BLaER1 treated with 17β-estradiol and CSF1 and Interleukin-3, amounts not matched to agents 10 nM and 100 nM (cell line): ENCODE measurements at regions not wholly inside any gene's neighbourhood (a gene's known extent, or its start where the extent isn't known, plus 50 kb on each side); places are given as distances from the start of the nearest gene placed in this dataset.

Experiments
- H3K27ac ChIP-seq, 11 experiments: shearing (Covaris generic); formaldehyde crosslinking; 2 replicates each; pipeline ENCODE4 v1.8.1; 2022
- H3K27me3 ChIP-seq, 11 experiments: shearing (Covaris generic); formaldehyde crosslinking; 2 replicates each; pipeline ENCODE4 v1.8.1; 2022
- H3K36me3 ChIP-seq, 11 experiments: shearing (Covaris generic); formaldehyde crosslinking; 2 replicates each; pipeline ENCODE4 v1.8.1; 2022
- H3K4me1 ChIP-seq, 10 experiments: shearing (Covaris generic); formaldehyde crosslinking; 2 replicates each; pipeline ENCODE4 v1.8.1; 2022
- H3K4me2 ChIP-seq, 11 experiments: shearing (Covaris generic); formaldehyde crosslinking; 2 replicates each; pipeline ENCODE4 v1.8.1; 2022
- H3K4me3 ChIP-seq, 10 experiments: shearing (Covaris generic); formaldehyde crosslinking; 2 replicates each; pipeline ENCODE4 v1.8.1; 2022
- H3K9ac ChIP-seq, 11 experiments: shearing (Covaris generic); formaldehyde crosslinking; 2 replicates each; pipeline ENCODE4 v1.8.1; 2022
- H3K9me3 ChIP-seq, 11 experiments: shearing (Covaris generic); formaldehyde crosslinking; replicated peaks in 1 of 11; 2 replicates each; pipeline ENCODE4 v1.8.1; 2022
- H4K20me1 ChIP-seq, 11 experiments: shearing (Covaris generic); formaldehyde crosslinking; 2 replicates each; pipeline ENCODE4 v1.8.1; 2022
- Cebpa-rat ChIP-seq, 11 experiments: shearing (Covaris generic); IDR thresholded peaks; 2 replicates each; pipeline ENCODE4 v1.8.1; 2022

- no peak overlapping the region for H3K4me2 ChIP-seq
- peaks cover 11 to 20% (median 14%) of the 10 kb centered on the region in 11 experiments for H3K9me3 ChIP-seq
- no peak overlapping the region for H3K9ac ChIP-seq
- no peak for TF ChIP-seq Cebpa-rat (IDR thresholded peaks at IDR 0.05)
- H3K27ac ChIP-seq, result no peak overlapping the region
- H4K20me1 ChIP-seq, result no peaks in the 10 kb centered on the region
- H3K27me3 ChIP-seq, result peaks cover 0 to 41% (median 0%) of the 10 kb centered on the region in 11 experiments; a peak in 4 of 22 replicates
- H3K4me1 ChIP-seq, result no peaks in the 10 kb centered on the region
- no peak overlapping the region for H3K4me3 ChIP-seq
- H3K36me3 ChIP-seq, result no peaks in the 10 kb centered on the region
These were observed 800.8 kb upstream of the SALL3 start for GRCh38 chr18:78178812-78179211.

- no peaks in the 10 kb centered on the region for H3K4me1 ChIP-seq
- H3K36me3 ChIP-seq, result no peaks in the 10 kb centered on the region
- H3K27ac ChIP-seq, result no peak overlapping the region
- H4K20me1 ChIP-seq, result no peaks in the 10 kb centered on the region
- H3K27me3 ChIP-seq, result peaks cover 0 to 24% (median 0%) of the 10 kb centered on the region in 11 experiments; a peak in 4 of 22 replicates
- H3K4me2 ChIP-seq, result no peak overlapping the region
- H3K9ac ChIP-seq, result no peak overlapping the region
- H3K4me3 ChIP-seq, result no peak overlapping the region
- TF ChIP-seq Cebpa-rat (IDR thresholded peaks at IDR 0.05), result no peak
- peaks cover 22 to 32% (median 26%) of the 10 kb centered on the region in 11 experiments for H3K9me3 ChIP-seq
These were observed 798.9 kb upstream of the SALL3 start for GRCh38 chr18:78180741-78181140.

GRCh38 chr18:78183815-78184214, 795.8 kb upstream of the SALL3 start:
- no peaks in the 10 kb centered on the region for H3K4me1 ChIP-seq
- no peak overlapping the region for H3K4me2 ChIP-seq
- H4K20me1 ChIP-seq, result no peaks in the 10 kb centered on the region
- H3K4me3 ChIP-seq, result no peak overlapping the region
- no peak for TF ChIP-seq Cebpa-rat (IDR thresholded peaks at IDR 0.05)
- H3K27ac ChIP-seq, result no peak overlapping the region
- H3K27me3 ChIP-seq, result peaks cover 0 to 4% (median 0%) of the 10 kb centered on the region in 11 experiments; a peak in 1 of 22 replicates
- H3K36me3 ChIP-seq, result no peaks in the 10 kb centered on the region
- H3K9me3 ChIP-seq, result peaks cover 22 to 32% (median 26%) of the 10 kb centered on the region in 11 experiments
- H3K9ac ChIP-seq, result no peak overlapping the region

GRCh38 chr18:78191276-78191675, 788.3 kb upstream of the SALL3 start:
- Histone ChIP-seq H3K4me3 (no peak overlapping the region), H3K9ac (no peak overlapping the region), H3K9me3 (peaks cover 0 to 5% (median 0%) of the 10 kb centered on the region in 11 experiments; a peak in 2 of 22 replicates), H3K4me2 (no peak overlapping the region), H4K20me1 (no peaks in the 10 kb centered on the region), H3K4me1 (no peaks in the 10 kb centered on the region), H3K27me3 (no peaks in the 10 kb centered on the region), H3K36me3 (no peaks in the 10 kb centered on the region), H3K27ac (no peak overlapping the region)
- no peak for TF ChIP-seq Cebpa-rat (IDR thresholded peaks at IDR 0.05)

DNA sequence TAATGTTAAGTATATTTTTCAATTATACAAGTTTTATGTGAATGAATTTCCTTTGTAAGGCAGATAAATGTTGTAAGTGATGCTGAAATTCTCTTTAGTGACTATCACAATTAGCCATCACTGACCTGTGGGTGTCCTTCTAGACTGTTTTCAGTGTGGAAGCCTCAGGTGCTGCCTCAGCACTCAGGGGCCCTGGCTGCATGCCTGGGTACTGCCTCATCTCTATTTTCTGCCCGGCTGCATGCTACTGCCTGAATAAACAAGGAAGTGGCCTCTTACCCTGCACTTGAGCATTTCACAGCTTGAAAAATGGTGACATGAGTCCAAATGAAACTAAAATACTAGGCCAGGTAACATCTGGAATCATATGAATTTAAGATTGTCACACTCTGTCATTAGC, 787.6 kb upstream of the SALL3 start:
- H3K4me2 ChIP-seq, result no peak overlapping the region
- H3K9me3 ChIP-seq, result peaks cover 0 to 5% (median 0%) of the 10 kb centered on the region in 11 experiments; a peak in 2 of 22 replicates
- no peaks in the 10 kb centered on the region for H3K4me1 ChIP-seq
- H3K36me3 ChIP-seq, result no peaks in the 10 kb centered on the region
- no peak overlapping the region for H3K27ac ChIP-seq
- H3K4me3 ChIP-seq, result no peak overlapping the region
- no peaks in the 10 kb centered on the region for H4K20me1 ChIP-seq
- no peaks in the 10 kb centered on the region for H3K27me3 ChIP-seq
- no peak overlapping the region for H3K9ac ChIP-seq
- TF ChIP-seq Cebpa-rat (IDR thresholded peaks at IDR 0.05), result no peak

GRCh38 chr18:78196280-78196679, 783.3 kb upstream of the SALL3 start:
- no peaks in the 10 kb centered on the region for H3K27me3 ChIP-seq
- no peak for TF ChIP-seq Cebpa-rat (IDR thresholded peaks at IDR 0.05)
- H3K4me2 ChIP-seq, result no peak overlapping the region
- no peak overlapping the region for H3K9ac ChIP-seq
- H4K20me1 ChIP-seq, result no peaks in the 10 kb centered on the region
- no peaks in the 10 kb centered on the region for H3K4me1 ChIP-seq
- no peak overlapping the region for H3K27ac ChIP-seq
- H3K9me3 ChIP-seq, result peaks cover 0 to 9% (median 4%) of the 10 kb centered on the region in 11 experiments; a peak in 16 of 22 replicates
- H3K36me3 ChIP-seq, result no peaks in the 10 kb centered on the region
- H3K4me3 ChIP-seq, result no peak overlapping the region

GRCh38 chr18:78199002-78199401, 780.6 kb upstream of the SALL3 start:
- Histone ChIP-seq H3K27me3 (no peaks in the 10 kb centered on the region), H3K4me1 (no peaks in the 10 kb centered on the region), H3K27ac (no peak overlapping the region), H3K9me3 (peaks cover 5 to 19% (median 13%) of the 10 kb centered on the region in 11 experiments; a peak in 16 of 22 replicates), H4K20me1 (no peaks in the 10 kb centered on the region), H3K4me2 (no peak overlapping the region), H3K9ac (no peak overlapping the region), H3K4me3 (no peak overlapping the region), H3K36me3 (no peaks in the 10 kb centered on the region)
- no peak for TF ChIP-seq Cebpa-rat (IDR thresholded peaks at IDR 0.05)

DNA sequence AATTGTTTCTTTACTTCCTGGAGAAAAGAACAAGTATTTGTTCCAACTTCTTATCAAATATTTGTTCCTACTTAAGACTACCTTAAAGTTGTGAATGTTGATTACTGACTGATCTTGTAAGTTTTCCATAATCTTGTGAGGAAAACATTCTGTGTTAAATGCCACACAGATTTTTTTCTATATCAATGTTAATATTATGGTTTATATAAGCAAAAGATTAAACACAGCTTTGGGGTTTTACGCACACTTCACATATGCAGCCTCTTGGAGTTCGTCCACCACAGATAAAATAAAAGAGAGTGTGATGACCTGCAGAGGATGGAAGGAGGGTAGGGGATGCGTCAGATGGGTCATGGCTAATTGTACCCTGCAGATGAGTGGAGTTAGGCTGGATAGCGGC, 780.0 kb upstream of the SALL3 start:
- Histone ChIP-seq H3K27me3 (no peaks in the 10 kb centered on the region), H3K9ac (no peak overlapping the region), H3K4me3 (no peak overlapping the region), H3K4me2 (no peak overlapping the region), H3K9me3 (peaks cover 5 to 19% (median 13%) of the 10 kb centered on the region in 11 experiments; a peak in 16 of 22 replicates), H4K20me1 (no peaks in the 10 kb centered on the region), H3K36me3 (no peaks in the 10 kb centered on the region), H3K27ac (no peak overlapping the region), H3K4me1 (no peaks in the 10 kb centered on the region)
- TF ChIP-seq Cebpa-rat (IDR thresholded peaks at IDR 0.05), result no peak

DNA sequence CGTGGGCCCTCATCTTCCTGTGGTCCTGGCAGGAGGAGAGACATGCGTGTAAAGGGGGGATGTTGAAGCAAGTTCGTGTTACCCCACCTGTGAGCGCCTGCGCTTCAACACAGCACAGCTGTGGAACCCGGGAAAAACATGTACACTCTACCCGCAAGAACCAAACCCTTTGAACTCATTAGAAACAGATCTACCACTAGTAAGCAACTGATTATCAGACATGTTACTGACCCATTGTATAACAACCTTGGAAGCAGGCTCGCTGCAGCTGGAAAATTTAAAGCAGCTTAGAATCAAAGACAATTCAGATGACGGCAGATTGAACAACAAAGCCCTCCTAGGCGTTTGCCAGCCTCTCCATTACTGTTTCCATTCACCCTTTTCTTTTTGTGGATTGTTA, 771.7 kb upstream of the SALL3 start:
- H3K27ac ChIP-seq, result no peak overlapping the region
- H4K20me1 ChIP-seq, result no peaks in the 10 kb centered on the region
- H3K4me1 ChIP-seq, result peaks cover 0 to 7% (median 0%) of the 10 kb centered on the region in 10 experiments; a peak in 3 of 20 replicates
- no peaks in the 10 kb centered on the region for H3K36me3 ChIP-seq
- H3K9ac ChIP-seq, result no peak overlapping the region
- H3K27me3 ChIP-seq, result no peaks in the 10 kb centered on the region
- no peak for TF ChIP-seq Cebpa-rat (IDR thresholded peaks at IDR 0.05)
- no peak overlapping the region for H3K4me2 ChIP-seq
- H3K9me3 ChIP-seq, result no peaks in the 10 kb centered on the region
- H3K4me3 ChIP-seq, result no peak overlapping the region

DNA sequence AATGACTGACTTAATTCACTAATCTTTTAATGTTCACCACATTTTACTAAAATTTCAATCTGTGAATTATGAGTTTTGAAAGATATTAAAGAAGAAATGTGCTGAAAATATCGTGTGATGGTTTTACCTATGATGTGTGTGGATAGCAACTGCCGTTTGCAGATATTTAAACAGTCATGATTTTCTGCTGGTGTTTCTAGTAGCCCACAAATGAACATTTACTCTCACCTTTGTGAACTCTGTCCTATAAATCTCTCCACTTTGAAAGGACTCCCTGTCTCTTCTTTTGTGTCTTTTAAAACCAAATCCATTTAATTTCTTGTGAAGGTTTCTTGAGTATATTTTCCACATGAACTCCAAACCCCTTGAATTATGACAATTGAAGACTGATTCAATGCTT, 771.2 kb upstream of the SALL3 start:
- Histone ChIP-seq H3K4me3 (no peak overlapping the region), H4K20me1 (no peaks in the 10 kb centered on the region), H3K9ac (no peak overlapping the region), H3K27ac (no peak overlapping the region), H3K9me3 (no peaks in the 10 kb centered on the region), H3K4me2 (no peak overlapping the region), H3K4me1 (peaks cover 0 to 7% (median 0%) of the 10 kb centered on the region in 10 experiments; a peak in 3 of 20 replicates), H3K27me3 (no peaks in the 10 kb centered on the region), H3K36me3 (no peaks in the 10 kb centered on the region)
- TF ChIP-seq Cebpa-rat (IDR thresholded peaks at IDR 0.05), result no peak
